HCT116 (cell line): ENCODE measurements at regions not wholly inside any gene's neighbourhood (a gene's known extent, or its start where the extent isn't known, plus 50 kb on each side); places are given as distances from the start of the nearest gene placed in this dataset.

Source experiments
- ATAC-seq: fragments of 200-7000 bp; cut with Tn5 transposase; 2 replicates; pipeline ENCODE4 v1.9.1; 2020; ENCODE audit warnings: mild to moderate bottlenecking, moderate library complexity
- BruUV-seq: library from RNA; stranded (reverse); fragments of 400-500 nt; replicated peaks from 2 replicates; lab custom pipeline; 2021; lab: Mats Ljungman, UMichigan
- CTCF ChIA-PET: fragments of 300-600 bp; sonication (Branson Sonifier 250); formaldehyde crosslinking; loops from one replicate; lab custom pipeline; 2021; ENCODE audit warnings: antibody characterized with exemption; lab: Charles Lee
- POLR2A ChIA-PET: fragments of 300-600, 350-600 bp; sonication (Branson Sonifier 250); formaldehyde crosslinking; loops from one replicate; lab custom pipeline; 2021; ENCODE audit warnings: antibody characterized with exemption; lab: Charles Lee
- RAD21 ChIA-PET, 2 experiments: fragments of 300-600 bp; sonication (Branson Sonifier 250); formaldehyde crosslinking; loops; one replicate each; lab custom pipeline; 2023; ENCODE audit warnings: low total read pairs in 2 of 2; ENCODE audit not compliant: uncharacterized antibody in 2 of 2, unreplicated experiment in 2 of 2, low non-redundant PET in 1 of 2; lab: Charles Lee
- DNase-seq: peaks from one replicate; pipeline ENCODE4 v3.0.0-alpha.2; 2010; ENCODE audit warnings: low read depth, low spot score
- H2AFZ ChIP-seq: fragments of 200-600 bp; shearing (Covaris generic), sonication (generic); 2 replicates; pipeline ENCODE4 v1.6.1; 2017; ENCODE audit warnings: low read depth, mixed run types, mixed read lengths, antibody characterized with exemption, low read length; ENCODE audit not compliant: poor library complexity, severe bottlenecking
- H3K27ac ChIP-seq: 2 replicates; pipeline ENCODE4 v1.5.1; 2012; ENCODE audit warnings: low read depth, low read length
- H3K27me3 ChIP-seq: fragments of 200-600 bp; sonication (generic); 2 replicates; pipeline ENCODE4 v1.6.1; 2016; ENCODE audit warnings: mixed run types, low read length, mixed read lengths; ENCODE audit not compliant: insufficient read depth
- H3K36me3 ChIP-seq, 2 experiments: fragments of 200-500 bp in 1 of 2; fragments of 200-600 bp in 1 of 2; sonication (Bioruptor generic) in 1 of 2; sonication (generic) in 1 of 2; 2 replicates each; pipeline versions ENCODE4 v1.5.1 to v1.6.1; 2014 to 2016; ENCODE audit warnings: low read length in 2 of 2, inconsistent platforms in 1 of 2, mixed read lengths in 1 of 2, mixed run types in 1 of 2; ENCODE audit not compliant: insufficient read depth in 2 of 2, control insufficient read depth in 1 of 2
- H3K4me1 ChIP-seq, 2 experiments: fragments of 200-600 bp in 1 of 2; sonication (generic) in 1 of 2; 2 replicates each; pipeline versions ENCODE4 v1.5.1 to v1.6.1; 2012 to 2017; ENCODE audit warnings: low read length in 2 of 2, inconsistent platforms in 1 of 2, mild to moderate bottlenecking in 1 of 2, mixed read lengths in 1 of 2, mixed run types in 1 of 2, moderate library complexity in 1 of 2; ENCODE audit not compliant: insufficient read depth in 2 of 2, control insufficient read depth in 1 of 2
- H3K4me2 ChIP-seq: fragments of 200-600 bp; sonication (generic); 2 replicates; pipeline ENCODE4 v1.6.1; 2017; ENCODE audit warnings: mixed run types, low read length, mixed read lengths
- H3K4me3 ChIP-seq, 2 experiments: fragments of 200-600 bp in 1 of 2; sonication (generic) in 1 of 2; replicated peaks in 1 of 2; 2 replicates each; pipeline ENCODE4 v1.5.1; 2011 to 2016; ENCODE audit warnings: low read length in 2 of 2, control low read depth in 1 of 2, low read depth in 1 of 2, mild to moderate bottlenecking in 1 of 2, mixed read lengths in 1 of 2, mixed run types in 1 of 2
- H3K79me2 ChIP-seq: fragments of 200-600 bp; sonication (generic); 2 replicates; pipeline ENCODE4 v1.6.1; 2017; ENCODE audit warnings: mild to moderate bottlenecking, mixed run types, low read length, moderate library complexity, mixed read lengths; ENCODE audit not compliant: insufficient read depth
- H3K9ac ChIP-seq: fragments of 200-600 bp; sonication (generic); 2 replicates; pipeline ENCODE4 v1.6.1; 2016; ENCODE audit warnings: low read length, mixed read lengths
- H3K9me2 ChIP-seq: fragments of 200-600 bp; sonication (generic), shearing (Covaris generic); 2 replicates; pipeline ENCODE4 v1.6.1; 2017; ENCODE audit warnings: mixed run types, mild to moderate bottlenecking, moderate library complexity; ENCODE audit not compliant: insufficient read depth
- H3K9me3 ChIP-seq, 2 experiments: fragments of 200-500 bp in 1 of 2; fragments of 200-600 bp in 1 of 2; sonication (Bioruptor generic) in 1 of 2; sonication (generic) in 1 of 2; 2 replicates each; pipeline ENCODE4 v1.6.1; 2014 to 2017; ENCODE audit warnings: low read length in 2 of 2, mixed read lengths in 2 of 2, inconsistent platforms in 1 of 2, low read depth in 1 of 2, mild to moderate bottlenecking in 1 of 2, mixed run types in 1 of 2, moderate library complexity in 1 of 2; ENCODE audit not compliant: control insufficient read depth in 1 of 2, insufficient read depth in 1 of 2
- H4K20me1 ChIP-seq: fragments of 200-600 bp; sonication (generic), shearing (Covaris generic); 2 replicates; pipeline ENCODE4 v1.6.1; 2017; ENCODE audit warnings: mixed run types, mild to moderate bottlenecking, moderate library complexity; ENCODE audit not compliant: insufficient read depth
- ATF3 ChIP-seq: IDR thresholded peaks from 2 replicates; pipeline ENCODE4 v1.6.1; 2012
- CBX3 ChIP-seq: IDR thresholded peaks from 2 replicates; pipeline ENCODE4 v1.6.1; 2012; ENCODE audit warnings: low read depth
- CEBPB ChIP-seq: IDR thresholded peaks from 2 replicates; pipeline ENCODE4 v1.6.1; 2012; ENCODE audit warnings: low read depth
- EGR1 ChIP-seq: IDR thresholded peaks from 2 replicates; pipeline ENCODE4 v1.6.1; 2012; ENCODE audit warnings: low read depth
- ELF1 ChIP-seq: IDR thresholded peaks from 2 replicates; pipeline ENCODE4 v1.6.1; 2012; ENCODE audit warnings: low read depth, borderline replicate concordance
- EZH2 ChIP-seq: fragments of 200-600 bp; sonication (generic); IDR thresholded peaks from 2 replicates; pipeline ENCODE4 v1.6.1; 2017; ENCODE audit warnings: antibody characterized with exemption, mixed run types
- EZH2phosphoT487 ChIP-seq: fragments of 200-600 bp; IDR thresholded peaks from 2 replicates; pipeline ENCODE4 v1.6.1; 2018; ENCODE audit warnings: antibody characterized with exemption, borderline replicate concordance
- FOSL1 ChIP-seq: IDR thresholded peaks from 2 replicates; pipeline ENCODE4 v1.6.1; 2012; ENCODE audit warnings: low read depth
- JUND ChIP-seq: IDR thresholded peaks from 2 replicates; pipeline ENCODE4 v1.6.1; 2012
- POLR2A ChIP-seq: IDR thresholded peaks from 2 replicates; pipeline ENCODE4 v1.7.0; 2011; ENCODE audit warnings: borderline replicate concordance; ENCODE audit not compliant: insufficient read depth, insufficient read length; ENCODE audit errors: extremely low read depth
- POLR2AphosphoS5 ChIP-seq: IDR thresholded peaks from 2 replicates; pipeline ENCODE4 v1.6.1; 2011; ENCODE audit warnings: mild to moderate bottlenecking, low read depth, low read length, moderate library complexity
- REST ChIP-seq: IDR thresholded peaks from 2 replicates; pipeline ENCODE4 v1.6.1; 2012; ENCODE audit warnings: low read depth
- SIN3A ChIP-seq: IDR thresholded peaks from 2 replicates; pipeline ENCODE4 v1.6.1; 2012; ENCODE audit warnings: low read depth
- SP1 ChIP-seq: IDR thresholded peaks from 2 replicates; pipeline ENCODE4 v1.6.1; 2012; ENCODE audit warnings: low read depth
- SRF ChIP-seq: IDR thresholded peaks from 2 replicates; pipeline ENCODE4 v1.6.1; 2012; ENCODE audit warnings: low read depth
- TCF7L2 ChIP-seq: IDR thresholded peaks from 2 replicates; pipeline ENCODE4 v1.7.0; 2011; ENCODE audit warnings: borderline replicate concordance, inconsistent platforms; ENCODE audit not compliant: insufficient read depth, insufficient read length; ENCODE audit errors: extremely low read depth
- YY1 ChIP-seq: IDR thresholded peaks from 2 replicates; pipeline ENCODE4 v1.6.1; 2011; ENCODE audit warnings: low read length, low read depth, moderate library complexity, mild to moderate bottlenecking; ENCODE audit not compliant: insufficient replicate concordance; ENCODE audit errors: extremely low read depth
- ZFX ChIP-seq: fragments of 450-650 bp; IDR thresholded peaks from 2 replicates; pipeline ENCODE4 v1.6.1; 2017
- intact Hi-C: fragments of 100-400 bp; cut with micrococcal nuclease; formaldehyde crosslinking; loops from 2 replicates; pipeline ENCODE4 v1.10.0; 2022
- TF ChIP-seq, protein P1 (sequence below): IDR thresholded peaks from 2 replicates; pipeline ENCODE4 v1.6.1; 2011; ENCODE audit warnings: mild to moderate bottlenecking, low read length, moderate library complexity; ENCODE audit not compliant: insufficient replicate concordance; ENCODE audit errors: extremely low read depth
- TF ChIP-seq, protein P2 (sequence below): IDR thresholded peaks from 2 replicates; pipeline ENCODE4 v1.6.1; 2012

- H3K9me3 ChIP-seq = peaks cover 8 to 10% of the 10 kb centered on the region in 2 experiments; a peak in 2 of 4 replicates
- H3K27ac ChIP-seq = no peak overlapping the region
- H3K36me3 ChIP-seq = no peaks in the 10 kb centered on the region
- ChIA-PET CTCF (no interaction called here), POLR2A (no interaction called here), RAD21 (no interaction called here)
- H3K9ac ChIP-seq = no peak overlapping the region
- H2AFZ ChIP-seq = no peak overlapping the region
- no peak for DNase-seq
- intact Hi-C loops = no loop called here
- H3K27me3 ChIP-seq = no peaks in the 10 kb centered on the region
- BruUV-seq = no TSS peak
- H3K4me2 ChIP-seq = no peak overlapping the region
- H3K4me1 ChIP-seq = no peaks in the 10 kb centered on the region
- no peak overlapping the region for H3K4me3 ChIP-seq
- no peaks in the 10 kb centered on the region for H3K79me2 ChIP-seq
- no peak for ATAC-seq
- H3K9me2 ChIP-seq = no peaks in the 10 kb centered on the region
- TF ChIP-seq EZH2phosphoT487 (no peak), POLR2A (no peak), JUND (no peak), FOSL1 (no peak), ATF3 (no peak), CEBPB (no peak), ELF1 (no peak), SIN3A (no peak), ZFX (no peak), POLR2AphosphoS5 (no peak), EZH2 (no peak), CBX3 (no peak), EGR1 (no peak), REST (no peak), TCF7L2 (no peak), YY1 (no peak), SP1 (no peak), SRF (no peak)
- TF ChIP-seq, protein P1, sequence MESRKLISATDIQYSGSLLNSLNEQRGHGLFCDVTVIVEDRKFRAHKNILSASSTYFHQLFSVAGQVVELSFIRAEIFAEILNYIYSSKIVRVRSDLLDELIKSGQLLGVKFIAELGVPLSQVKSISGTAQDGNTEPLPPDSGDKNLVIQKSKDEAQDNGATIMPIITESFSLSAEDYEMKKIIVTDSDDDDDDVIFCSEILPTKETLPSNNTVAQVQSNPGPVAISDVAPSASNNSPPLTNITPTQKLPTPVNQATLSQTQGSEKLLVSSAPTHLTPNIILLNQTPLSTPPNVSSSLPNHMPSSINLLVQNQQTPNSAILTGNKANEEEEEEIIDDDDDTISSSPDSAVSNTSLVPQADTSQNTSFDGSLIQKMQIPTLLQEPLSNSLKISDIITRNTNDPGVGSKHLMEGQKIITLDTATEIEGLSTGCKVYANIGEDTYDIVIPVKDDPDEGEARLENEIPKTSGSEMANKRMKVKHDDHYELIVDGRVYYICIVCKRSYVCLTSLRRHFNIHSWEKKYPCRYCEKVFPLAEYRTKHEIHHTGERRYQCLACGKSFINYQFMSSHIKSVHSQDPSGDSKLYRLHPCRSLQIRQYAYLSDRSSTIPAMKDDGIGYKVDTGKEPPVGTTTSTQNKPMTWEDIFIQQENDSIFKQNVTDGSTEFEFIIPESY = no peak
- TF ChIP-seq, protein P2, sequence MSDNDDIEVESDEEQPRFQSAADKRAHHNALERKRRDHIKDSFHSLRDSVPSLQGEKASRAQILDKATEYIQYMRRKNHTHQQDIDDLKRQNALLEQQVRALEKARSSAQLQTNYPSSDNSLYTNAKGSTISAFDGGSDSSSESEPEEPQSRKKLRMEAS = no peak
- no peaks in the 10 kb centered on the region for H4K20me1 ChIP-seq
Measured at GRCh38 chr14:82889701-82890100, 1356.0 kb upstream of the SEL1L start.
